DOHH2 (cell line): ENCODE measurements at regions not wholly inside any gene's neighbourhood (a gene's known extent, or its start where the extent isn't known, plus 50 kb on each side); places are given as distances from the start of the nearest gene placed in this dataset.
"Not testable (repeated sequence)": the region's sequence is repeated elsewhere in the genome, so short reads cannot be mapped to it uniquely, and the experiment has no call there.

Experiments used
- EZH2phosphoT487 ChIP-seq: fragments of 200-600 bp; sonication (generic); IDR thresholded peaks from 2 replicates; pipeline ENCODE4 v1.6.1; 2017; ENCODE audit warnings: borderline replicate concordance, mild to moderate bottlenecking, antibody characterized with exemption, low read length, moderate library complexity, mixed read lengths
- TF ChIP-seq, protein P1 (sequence below): fragments of 200-600 bp; sonication (generic); IDR thresholded peaks from one replicate; pipeline ENCODE4 v1.5.1; 2014; ENCODE audit warnings: antibody characterized with exemption, mild to moderate bottlenecking, low read depth, low read length; ENCODE audit not compliant: poor library complexity, severe bottlenecking

DNA sequence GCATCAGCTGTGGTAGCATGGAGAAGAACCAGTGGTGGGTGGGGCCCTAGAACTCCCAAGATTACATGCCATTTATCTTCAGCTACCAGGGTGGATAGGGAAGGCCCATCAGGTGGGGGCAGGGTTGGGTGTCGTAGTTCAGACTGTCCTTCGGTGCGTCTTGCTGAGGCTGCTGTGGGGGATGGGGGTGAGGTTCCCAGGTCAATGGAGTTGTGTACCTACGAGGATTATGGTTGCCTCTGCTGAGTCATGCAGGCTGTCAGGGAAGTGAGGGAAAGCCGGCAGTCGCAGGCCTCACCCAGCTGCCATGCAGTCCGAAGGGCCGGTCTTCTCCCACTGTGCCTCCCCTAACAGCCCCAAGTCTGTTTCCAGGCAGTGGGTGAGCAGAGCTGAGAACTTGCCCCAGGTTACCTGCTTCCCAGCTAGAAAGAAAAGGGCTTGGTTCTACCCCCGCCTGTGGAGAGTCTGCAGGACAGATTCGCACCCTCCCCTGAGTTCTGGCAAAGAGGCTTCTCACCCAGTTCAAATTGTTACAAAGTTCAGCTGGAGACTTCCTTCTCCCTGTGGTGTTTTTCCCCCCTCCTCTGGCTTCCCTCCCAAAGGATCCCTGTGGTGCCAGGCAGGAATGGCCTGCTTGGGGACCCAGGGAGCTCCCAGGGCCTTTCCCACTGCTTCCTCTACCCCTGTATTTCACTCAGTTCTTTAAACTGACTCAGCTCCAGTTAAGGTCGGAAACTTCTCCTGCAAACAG lies 342.7 kb downstream of the KLF13 start:
- TF ChIP-seq EZH2phosphoT487, result not testable (repeated sequence)
- TF ChIP-seq, protein P1, sequence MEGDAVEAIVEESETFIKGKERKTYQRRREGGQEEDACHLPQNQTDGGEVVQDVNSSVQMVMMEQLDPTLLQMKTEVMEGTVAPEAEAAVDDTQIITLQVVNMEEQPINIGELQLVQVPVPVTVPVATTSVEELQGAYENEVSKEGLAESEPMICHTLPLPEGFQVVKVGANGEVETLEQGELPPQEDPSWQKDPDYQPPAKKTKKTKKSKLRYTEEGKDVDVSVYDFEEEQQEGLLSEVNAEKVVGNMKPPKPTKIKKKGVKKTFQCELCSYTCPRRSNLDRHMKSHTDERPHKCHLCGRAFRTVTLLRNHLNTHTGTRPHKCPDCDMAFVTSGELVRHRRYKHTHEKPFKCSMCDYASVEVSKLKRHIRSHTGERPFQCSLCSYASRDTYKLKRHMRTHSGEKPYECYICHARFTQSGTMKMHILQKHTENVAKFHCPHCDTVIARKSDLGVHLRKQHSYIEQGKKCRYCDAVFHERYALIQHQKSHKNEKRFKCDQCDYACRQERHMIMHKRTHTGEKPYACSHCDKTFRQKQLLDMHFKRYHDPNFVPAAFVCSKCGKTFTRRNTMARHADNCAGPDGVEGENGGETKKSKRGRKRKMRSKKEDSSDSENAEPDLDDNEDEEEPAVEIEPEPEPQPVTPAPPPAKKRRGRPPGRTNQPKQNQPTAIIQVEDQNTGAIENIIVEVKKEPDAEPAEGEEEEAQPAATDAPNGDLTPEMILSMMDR, result not testable (repeated sequence)
